Left lung (tissue), 4 donors: ENCODE measurements at regions not wholly inside any gene's neighbourhood (a gene's known extent, or its start where the extent isn't known, plus 50 kb on each side); places are given as distances from the start of the nearest gene placed in this dataset.

Experiments used
- ATAC-seq: fragments of 200-7000 bp; cut with Tn5 transposase; one replicate; pipeline ENCODE4 v1.9.1; 2020; ENCODE audit warnings: moderate library complexity
- DNase-seq, 4 donors: peaks; one replicate each; pipeline ENCODE4 v3.0.0-alpha.2; 2013 to 2020
- H3K27ac ChIP-seq, 2 donors: fragments of 200-600 bp; sonication (generic) in 1 of 2; one replicate each; pipeline versions ENCODE4 v1.5.0 to v1.8.0; 2020 to 2021
- H3K27me3 ChIP-seq, 2 donors: fragments of 200-600 bp; sonication (generic) in 1 of 2; one replicate each; pipeline versions ENCODE4 v1.5.0 to v1.8.0; 2020 to 2021
- H3K36me3 ChIP-seq, 2 donors: fragments of 200-600 bp; sonication (generic) in 1 of 2; one replicate each; pipeline versions ENCODE4 v1.5.0 to v1.8.0; 2020 to 2021
- H3K4me1 ChIP-seq, 2 donors: fragments of 200-600 bp; one replicate each; pipeline ENCODE4 v1.8.0; 2021
- H3K4me3 ChIP-seq, 2 donors: fragments of 200-600 bp; sonication (generic) in 1 of 2; one replicate each; pipeline versions ENCODE4 v1.5.0 to v1.8.0; 2020 to 2021; ENCODE audit warnings: mild to moderate bottlenecking in 1 of 2
- H3K9me3 ChIP-seq, 2 donors: fragments of 200-600 bp; sonication (generic) in 1 of 2; one replicate each; pipeline versions ENCODE4 v1.5.0 to v1.8.0; 2020 to 2021
- CTCF ChIP-seq, 2 donors: fragments of 200-600 bp; sonication (generic) in 1 of 2; IDR thresholded peaks; one replicate each; pipeline versions ENCODE4 v1.5.0 to v1.8.0; 2021; ENCODE audit warnings: antibody characterized with exemption in 2 of 2
- intact Hi-C, 2 donors: fragments of 100-400 bp; cut with DNase I; formaldehyde crosslinking; loops; one replicate each; pipeline versions ENCODE4 v1.11.2 to v1.14.2; 2022
- donor health status: DM: no; HTN: yes; CAD: no.
- donor health status: DM: no; HTN: no; CAD: no.

GRCh38 chr2:238502088-238502810, 75.5 kb downstream of the ASB1 start:
- no peak overlapping the region for H3K27ac ChIP-seq
- no peaks in the 10 kb centered on the region for H3K9me3 ChIP-seq
- ATAC-seq (no peak), DNase-seq (no peak)
- H3K36me3 ChIP-seq: no peaks in the 10 kb centered on the region
- TF ChIP-seq CTCF (IDR thresholded peaks at IDR 0.05): no peak
- H3K4me1 ChIP-seq: no peaks in the 10 kb centered on the region
- H3K4me3 ChIP-seq: no peak overlapping the region
- intact Hi-C loops: no loop called here
- H3K27me3 ChIP-seq: no peaks in the 10 kb centered on the region

- H3K4me3 ChIP-seq: no peak overlapping the region
- no peak overlapping the region for H3K27ac ChIP-seq
- no peaks in the 10 kb centered on the region for H3K27me3 ChIP-seq
- ATAC-seq (no peak), DNase-seq (peak in 1 of 4 donors; percentile 18)
- H3K36me3 ChIP-seq: no peaks in the 10 kb centered on the region
- H3K4me1 ChIP-seq: no peaks in the 10 kb centered on the region
- no peak for TF ChIP-seq CTCF (IDR thresholded peaks at IDR 0.05)
- intact Hi-C loops: no loop called here
- no peaks in the 10 kb centered on the region for H3K9me3 ChIP-seq
Measured at GRCh38 chr2:238502956-238503791, 76.4 kb downstream of the ASB1 start.

GRCh38 chr2:238504181-238504931, 77.6 kb downstream of the ASB1 start:
- no peak for TF ChIP-seq CTCF (IDR thresholded peaks at IDR 0.05)
- peak in 1 of 4 donors; percentile 28 for DNase-seq
- H3K36me3 ChIP-seq: no peaks in the 10 kb centered on the region
- no peaks in the 10 kb centered on the region for H3K9me3 ChIP-seq
- no peaks in the 10 kb centered on the region for H3K27me3 ChIP-seq
- intact Hi-C loops: no loop called here
- no peak overlapping the region for H3K27ac ChIP-seq
- ATAC-seq: no peak
- H3K4me1 ChIP-seq: no peaks in the 10 kb centered on the region
- H3K4me3 ChIP-seq: no peak overlapping the region

- DNase-seq: peak in 1 of 4 donors; percentile 30
- TF ChIP-seq CTCF (IDR thresholded peaks at IDR 0.05): no peak
- Histone ChIP-seq H3K36me3 (no peaks in the 10 kb centered on the region), H3K27ac (no peak overlapping the region), H3K4me1 (no peaks in the 10 kb centered on the region), H3K27me3 (no peaks in the 10 kb centered on the region), H3K4me3 (no peak overlapping the region), H3K9me3 (no peaks in the 10 kb centered on the region)
- intact Hi-C loops: no loop called here
- ATAC-seq: no peak
Measured at GRCh38 chr2:238505119-238505891, 78.6 kb downstream of the ASB1 start.
